ENCODE measurements at regions not wholly inside any gene's neighbourhood (a gene's known extent, or its start where the extent isn't known, plus 50 kb on each side); places are given as distances from the start of the nearest gene placed in this dataset.

DNA sequence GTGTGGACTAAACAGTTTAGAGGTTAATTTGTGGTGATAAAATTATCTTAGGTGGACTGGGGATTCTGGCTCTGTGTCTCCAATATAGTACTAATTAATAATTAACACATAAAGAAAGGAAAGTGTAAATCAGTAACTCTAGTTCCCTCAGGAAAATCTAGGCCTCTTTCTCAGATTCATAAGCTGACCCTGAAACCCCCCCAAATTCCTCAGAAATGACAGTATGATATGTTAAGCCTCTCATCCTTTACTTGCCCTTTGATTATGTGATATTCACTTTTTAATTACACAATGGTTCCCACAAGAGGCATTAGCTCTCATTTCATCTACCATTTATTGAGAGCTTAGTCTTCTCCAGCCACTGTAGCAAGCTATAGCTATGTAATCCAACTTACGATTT lies 636.2 kb upstream of the SEMA6A start:
- Mint-ChIP-seq H3K4me3 (no peak overlapping the region), H3K9me3 (peaks cover 13 to 20% of the 10 kb centered on the region in 2 donors), H3K27ac (no peak overlapping the region), H3K4me1 (no peaks in the 10 kb centered on the region), H3K27me3 (ENCODE audit: low read depth in 2 of 2) (no peaks in the 10 kb centered on the region), H3K36me3 (peaks cover under 1% of the 10 kb centered on the region)
- no peaks in the 10 kb centered on the region for H3K27me3 ChIP-seq (ENCODE audit: control insufficient read depth, insufficient read depth, low read length)
- intact Hi-C loops (cut with micrococcal nuclease), result no loop called here
- DNase-seq (no peak), ATAC-seq (no peak)
- H3K27ac ChIP-seq (ENCODE audit: low read length), result no peak overlapping the region
- H3K4me3 ChIP-seq (ENCODE audit: low read length), result no peak overlapping the region
- no peaks in the 10 kb centered on the region for H3K36me3 ChIP-seq (ENCODE audit: control insufficient read depth, insufficient read depth, low read length)
- no CpG with 5 or more reads among the region's 1 CpG for WGBS (ENCODE audit: insufficient coverage)
- no peaks in the 10 kb centered on the region for H3K9me3 ChIP-seq (ENCODE audit: control insufficient read depth, insufficient read depth, low read length)
- TF ChIP-seq, protein P1, sequence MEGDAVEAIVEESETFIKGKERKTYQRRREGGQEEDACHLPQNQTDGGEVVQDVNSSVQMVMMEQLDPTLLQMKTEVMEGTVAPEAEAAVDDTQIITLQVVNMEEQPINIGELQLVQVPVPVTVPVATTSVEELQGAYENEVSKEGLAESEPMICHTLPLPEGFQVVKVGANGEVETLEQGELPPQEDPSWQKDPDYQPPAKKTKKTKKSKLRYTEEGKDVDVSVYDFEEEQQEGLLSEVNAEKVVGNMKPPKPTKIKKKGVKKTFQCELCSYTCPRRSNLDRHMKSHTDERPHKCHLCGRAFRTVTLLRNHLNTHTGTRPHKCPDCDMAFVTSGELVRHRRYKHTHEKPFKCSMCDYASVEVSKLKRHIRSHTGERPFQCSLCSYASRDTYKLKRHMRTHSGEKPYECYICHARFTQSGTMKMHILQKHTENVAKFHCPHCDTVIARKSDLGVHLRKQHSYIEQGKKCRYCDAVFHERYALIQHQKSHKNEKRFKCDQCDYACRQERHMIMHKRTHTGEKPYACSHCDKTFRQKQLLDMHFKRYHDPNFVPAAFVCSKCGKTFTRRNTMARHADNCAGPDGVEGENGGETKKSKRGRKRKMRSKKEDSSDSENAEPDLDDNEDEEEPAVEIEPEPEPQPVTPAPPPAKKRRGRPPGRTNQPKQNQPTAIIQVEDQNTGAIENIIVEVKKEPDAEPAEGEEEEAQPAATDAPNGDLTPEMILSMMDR (IDR thresholded peaks at IDR 0.05), result no peak
- H3K4me1 ChIP-seq (ENCODE audit: control insufficient read depth, insufficient read depth, low read length), result no peaks in the 10 kb centered on the region

DNA sequence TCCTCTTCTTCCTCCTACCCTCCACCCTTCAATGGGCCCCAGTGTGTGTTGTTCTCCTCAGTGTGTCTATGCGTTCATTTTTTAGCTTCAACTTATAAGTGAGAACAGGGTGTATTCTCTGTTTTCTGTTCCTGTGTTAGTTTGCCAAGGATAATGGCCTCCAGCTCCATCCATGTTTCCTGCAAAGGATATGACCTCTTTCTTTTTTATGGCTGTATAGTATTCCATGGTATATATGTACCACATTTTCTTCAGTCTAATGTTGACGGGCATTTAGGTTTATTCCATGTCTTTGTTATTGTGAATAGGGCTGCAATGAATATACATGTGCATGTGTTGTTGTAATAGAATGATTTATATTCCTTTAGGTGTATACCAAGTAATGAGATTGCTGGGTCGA lies 634.9 kb upstream of the SEMA6A start:
- no peak overlapping the region for H3K27ac ChIP-seq (ENCODE audit: low read length)
- Mint-ChIP-seq H3K27me3 (ENCODE audit: low read depth in 2 of 2) (no peaks in the 10 kb centered on the region), H3K4me3 (no peak overlapping the region), H3K27ac (no peak overlapping the region), H3K36me3 (peaks cover 5% of the 10 kb centered on the region), H3K4me1 (no peaks in the 10 kb centered on the region), H3K9me3 (peaks cover 14 to 26% of the 10 kb centered on the region in 2 donors)
- TF ChIP-seq, protein P1 (IDR thresholded peaks at IDR 0.05), result no peak
- H3K36me3 ChIP-seq (ENCODE audit: control insufficient read depth, insufficient read depth, low read length), result no peaks in the 10 kb centered on the region
- H3K27me3 ChIP-seq (ENCODE audit: control insufficient read depth, insufficient read depth, low read length), result no peaks in the 10 kb centered on the region
- no peak overlapping the region for H3K4me3 ChIP-seq (ENCODE audit: low read length)
- H3K9me3 ChIP-seq (ENCODE audit: control insufficient read depth, insufficient read depth, low read length), result no peaks in the 10 kb centered on the region
- intact Hi-C loops (cut with micrococcal nuclease), result no loop called here
- no peaks in the 10 kb centered on the region for H3K4me1 ChIP-seq (ENCODE audit: control insufficient read depth, insufficient read depth, low read length)
- DNase-seq, result no peak
- 92% methylated on average over 2 of the region's 3 CpGs for WGBS (ENCODE audit: insufficient coverage)
- ATAC-seq, result no peak

DNA sequence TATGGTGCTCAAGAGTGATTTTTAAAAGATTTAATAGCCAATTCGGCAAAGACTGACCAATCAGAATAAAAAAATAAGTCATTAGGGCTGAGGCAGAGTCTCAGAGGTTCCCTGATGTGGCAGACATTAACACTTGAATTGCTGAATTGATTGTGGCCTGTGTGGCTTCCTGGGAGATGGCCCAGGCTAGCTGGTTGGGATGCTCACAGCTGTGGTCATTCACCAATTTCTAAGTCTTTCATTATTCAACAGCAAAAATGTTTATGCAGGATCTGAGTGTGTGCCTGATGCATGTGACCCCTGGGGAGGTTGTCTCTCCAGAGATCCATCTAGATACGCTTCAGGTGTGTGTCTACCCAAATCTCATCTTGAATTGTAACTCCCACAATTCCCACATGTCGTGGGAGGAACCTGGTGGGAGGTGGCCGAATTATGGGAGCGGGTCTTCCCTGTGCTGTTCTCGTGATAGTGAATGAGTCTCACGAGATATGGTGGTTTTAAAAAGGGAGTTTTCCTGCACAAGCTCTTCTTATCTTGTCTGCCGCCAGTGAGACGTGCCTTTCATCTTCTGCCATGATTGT lies 632.6 kb upstream of the SEMA6A start:
- Mint-ChIP-seq H3K4me3 (no peak overlapping the region), H3K27ac (no peak overlapping the region), H3K27me3 (ENCODE audit: low read depth in 2 of 2) (no peaks in the 10 kb centered on the region), H3K4me1 (no peaks in the 10 kb centered on the region), H3K9me3 (peaks cover 12 to 22% of the 10 kb centered on the region in 2 donors), H3K36me3 (peaks cover 5% of the 10 kb centered on the region)
- 84% methylated on average over 8 of the region's 9 CpGs for WGBS (ENCODE audit: insufficient coverage)
- ATAC-seq, result no peak
- no peaks in the 10 kb centered on the region for H3K4me1 ChIP-seq (ENCODE audit: control insufficient read depth, insufficient read depth, low read length)
- DNase-seq, result no peak
- TF ChIP-seq, protein P1 (IDR thresholded peaks at IDR 0.05), result no peak
- H3K9me3 ChIP-seq (ENCODE audit: control insufficient read depth, insufficient read depth, low read length), result no peaks in the 10 kb centered on the region
- no peaks in the 10 kb centered on the region for H3K27me3 ChIP-seq (ENCODE audit: control insufficient read depth, insufficient read depth, low read length)
- intact Hi-C loops (cut with micrococcal nuclease), result no loop called here
- no peaks in the 10 kb centered on the region for H3K36me3 ChIP-seq (ENCODE audit: control insufficient read depth, insufficient read depth, low read length)
- H3K27ac ChIP-seq (ENCODE audit: low read length), result no peak overlapping the region
- H3K4me3 ChIP-seq (ENCODE audit: low read length), result no peak overlapping the region

DNA sequence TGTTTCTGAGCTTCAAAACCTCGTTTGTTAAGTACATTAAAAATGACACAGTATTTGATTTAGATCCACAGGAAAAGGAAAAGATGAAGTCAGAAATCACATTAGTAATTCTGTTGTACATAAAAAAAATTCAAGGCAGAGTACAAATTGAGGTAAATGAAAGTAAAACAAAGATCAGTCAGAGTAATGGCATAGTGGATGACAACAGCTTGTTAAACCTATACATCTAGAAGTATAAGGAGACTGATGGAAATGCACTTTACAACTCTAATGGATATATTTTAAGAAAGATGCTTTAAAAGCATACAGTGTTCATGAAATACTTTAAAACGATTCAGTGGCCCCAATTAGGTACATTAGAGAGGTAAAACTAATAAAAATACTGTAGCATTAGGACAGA lies 631.3 kb upstream of the SEMA6A start:
- intact Hi-C loops (cut with micrococcal nuclease), result no loop called here
- H3K9me3 Mint-ChIP-seq, result peaks cover 16 to 28% of the 10 kb centered on the region in 2 donors
- Histone ChIP-seq H3K36me3 (ENCODE audit: control insufficient read depth, insufficient read depth, low read length) (no peaks in the 10 kb centered on the region), H3K4me3 (ENCODE audit: low read length) (no peak overlapping the region), H3K27ac (ENCODE audit: low read length) (no peak overlapping the region), H3K9me3 (ENCODE audit: control insufficient read depth, insufficient read depth, low read length) (no peaks in the 10 kb centered on the region), H3K4me1 (ENCODE audit: control insufficient read depth, insufficient read depth, low read length) (no peaks in the 10 kb centered on the region), H3K27me3 (ENCODE audit: control insufficient read depth, insufficient read depth, low read length) (no peaks in the 10 kb centered on the region)
- H3K36me3 Mint-ChIP-seq, result peaks cover 5% of the 10 kb centered on the region
- TF ChIP-seq, protein P1 (IDR thresholded peaks at IDR 0.05), result no peak
- ATAC-seq, result no peak
- no peaks in the 10 kb centered on the region for H3K27me3 Mint-ChIP-seq (ENCODE audit: low read depth in 2 of 2)
- 36% methylated on average over 2 of the region's 2 CpGs for WGBS (ENCODE audit: insufficient coverage)
- no peak overlapping the region for H3K27ac Mint-ChIP-seq
- DNase-seq, result no peak
- no peaks in the 10 kb centered on the region for H3K4me1 Mint-ChIP-seq
- no peak overlapping the region for H3K4me3 Mint-ChIP-seq
